RCC 7860 (cell line): ENCODE measurements at regions not wholly inside any gene's neighbourhood (a gene's known extent, or its start where the extent isn't known, plus 50 kb on each side); places are given as distances from the start of the nearest gene placed in this dataset.
"Not testable (repeated sequence)": the region's sequence is repeated elsewhere in the genome, so short reads cannot be mapped to it uniquely, and the experiment has no call there.

Experiments used
- DNase-seq: peaks from one replicate; pipeline ENCODE4 v3.0.0-alpha.2; 2015; ENCODE audit warnings: low spot score
- FAIRE-seq: peaks from 2 replicates; lab custom pipeline; 2012; peaks lifted over from hg19 to GRCh38; lab: Jason Lieb, UNC

DNA sequence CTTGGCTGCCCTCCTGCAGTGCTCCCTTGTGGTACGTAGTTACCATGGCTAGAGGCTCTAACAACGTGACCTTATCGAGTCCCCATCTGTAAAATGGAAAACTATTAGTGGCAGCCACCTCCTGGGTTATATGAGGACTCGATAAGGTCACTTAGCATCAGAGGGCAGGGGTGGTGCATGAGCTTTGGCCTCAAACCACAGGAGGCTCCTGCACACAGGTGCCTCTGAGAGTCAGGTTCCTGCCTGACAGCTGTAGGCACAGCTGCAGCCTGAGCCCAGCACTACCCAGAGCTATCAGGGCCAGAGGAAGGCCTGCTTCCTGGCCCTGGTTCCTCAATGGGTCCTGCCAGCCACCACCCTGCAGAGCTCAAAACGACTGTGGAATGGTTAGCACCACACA is 57.2 kb upstream of the SEC14L1 start:
- FAIRE-seq (no peak), DNase-seq (no peak)

DNA sequence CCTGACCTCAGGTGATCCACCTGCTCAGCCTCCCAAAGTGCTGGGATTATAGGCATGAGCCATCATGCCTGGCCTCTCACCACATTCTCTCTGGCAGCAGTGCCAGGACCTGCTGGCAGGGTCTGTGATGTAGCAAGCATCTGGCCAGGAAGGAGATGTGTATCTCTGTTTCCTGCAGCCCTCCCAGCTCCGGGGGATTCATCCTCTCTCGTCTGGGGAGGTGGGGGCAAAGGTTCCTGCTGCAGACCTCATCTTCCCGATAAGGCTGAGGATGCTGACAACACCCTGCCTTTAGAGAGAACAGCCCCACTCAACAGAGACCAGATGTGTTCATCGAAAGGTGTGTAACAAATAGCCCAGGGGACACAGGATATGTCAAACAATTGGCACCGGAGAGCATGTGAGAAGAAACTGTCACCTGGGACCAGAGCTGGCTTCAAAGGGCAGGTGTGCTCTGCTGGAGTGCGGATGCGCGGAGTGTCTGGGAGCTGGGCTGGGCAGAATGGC is 54.8 kb upstream of the SEC14L1 start:
- DNase-seq (no peak), FAIRE-seq (no peak)

DNA sequence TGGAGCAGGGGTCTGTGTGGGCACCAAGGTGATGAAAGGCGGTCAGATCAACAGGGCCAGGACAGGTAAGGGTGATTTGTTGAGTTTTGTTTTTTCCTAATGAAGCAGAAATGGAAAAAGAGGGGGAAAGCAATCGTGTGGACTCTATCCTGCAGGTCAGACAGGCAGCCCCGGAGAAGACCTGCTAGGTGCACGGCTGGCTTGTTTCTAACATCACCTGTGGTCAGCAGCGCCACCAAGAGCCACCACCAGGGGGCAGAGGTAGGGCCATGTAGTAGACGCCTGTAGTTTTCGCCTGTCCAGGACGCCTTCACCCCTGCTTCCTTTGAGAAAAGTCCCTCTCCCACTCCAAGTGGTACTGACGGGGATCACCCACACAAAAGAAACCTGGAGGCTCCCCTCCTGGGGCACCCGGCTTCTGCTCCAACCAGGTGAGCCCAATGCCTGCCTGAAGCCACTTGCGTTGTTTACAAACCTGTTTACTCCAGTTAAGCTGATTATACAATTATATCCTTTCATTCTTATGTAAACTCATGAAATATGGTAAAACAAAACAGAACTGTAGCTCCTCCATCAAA is 54.2 kb upstream of the SEC14L1 start:
- DNase-seq: peak; percentile 67
- no peak for FAIRE-seq

DNA sequence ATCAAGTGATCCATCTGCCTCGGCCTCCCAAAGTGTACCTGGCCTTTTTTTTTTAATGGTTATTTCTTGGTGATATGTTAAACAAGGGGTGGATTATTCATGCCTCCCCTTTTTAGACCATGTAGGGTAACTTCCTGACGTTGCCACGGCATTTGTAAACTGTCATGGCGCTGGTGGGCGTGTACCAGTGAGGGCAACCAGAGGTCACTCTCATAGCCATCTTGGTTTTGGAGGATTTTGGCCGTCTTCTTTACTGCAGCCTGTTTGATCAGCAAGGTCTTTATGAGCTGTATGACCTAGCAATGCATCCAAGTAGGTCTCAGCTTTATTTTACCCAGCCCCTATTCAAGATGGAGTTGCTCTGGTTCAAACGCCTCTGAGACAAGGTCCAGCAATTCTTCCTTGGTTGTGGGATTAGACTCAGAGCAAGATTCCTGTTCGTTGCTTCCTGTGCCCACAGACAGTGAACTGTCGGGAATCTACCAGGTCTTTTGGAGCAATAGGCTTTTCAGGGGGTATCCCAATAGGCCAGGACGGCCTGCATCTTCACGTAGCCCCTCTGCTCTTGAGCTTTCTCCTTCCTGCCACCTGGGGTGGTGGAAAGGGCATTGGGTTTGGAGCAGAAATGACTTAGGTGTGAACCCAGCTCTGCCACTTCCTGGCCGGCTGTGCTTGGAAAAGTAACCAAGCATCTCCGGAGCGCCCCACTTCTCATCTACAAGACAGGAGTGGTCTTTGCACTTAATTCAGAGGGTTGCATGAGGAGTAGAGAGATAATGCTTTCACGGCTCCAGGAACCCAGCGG is 52.9 kb upstream of the SEC14L1 start:
- DNase-seq: no peak
- no peak for FAIRE-seq

DNA sequence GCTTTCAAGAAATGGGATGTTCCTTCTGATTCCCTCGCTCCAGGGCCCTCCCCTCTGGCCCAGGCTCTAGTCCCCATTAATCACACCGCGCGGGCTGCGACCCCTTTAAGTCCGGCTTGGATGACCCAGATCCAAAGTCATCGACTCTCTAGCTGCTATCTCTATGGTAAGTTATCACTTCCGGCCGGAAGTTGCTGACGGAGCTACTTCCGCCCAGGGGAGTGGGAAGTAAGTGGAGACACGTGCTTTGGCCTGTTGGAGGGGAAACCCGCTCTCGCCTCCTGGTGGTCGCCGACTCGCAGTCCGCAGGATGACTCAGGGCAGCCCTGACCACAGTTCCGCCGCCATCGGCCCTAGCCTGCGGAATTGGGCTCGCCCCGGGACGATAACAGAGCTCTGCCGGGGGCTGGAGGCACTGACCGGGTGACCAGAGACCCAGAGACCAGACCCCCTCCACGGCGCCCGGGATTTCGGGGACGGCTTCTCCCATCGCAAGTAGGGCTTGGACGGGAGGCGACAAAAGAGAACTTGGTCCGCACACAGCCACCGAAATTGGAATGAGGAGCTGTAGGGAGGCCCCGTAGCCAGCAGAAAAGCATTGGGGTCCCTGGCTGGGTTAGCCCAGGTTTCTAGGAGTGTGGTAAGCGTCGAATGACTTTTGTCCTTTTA is 52.2 kb upstream of the SEC14L1 start:
- FAIRE-seq (peak; percentile 45), DNase-seq (peak; percentile 96)

DNA sequence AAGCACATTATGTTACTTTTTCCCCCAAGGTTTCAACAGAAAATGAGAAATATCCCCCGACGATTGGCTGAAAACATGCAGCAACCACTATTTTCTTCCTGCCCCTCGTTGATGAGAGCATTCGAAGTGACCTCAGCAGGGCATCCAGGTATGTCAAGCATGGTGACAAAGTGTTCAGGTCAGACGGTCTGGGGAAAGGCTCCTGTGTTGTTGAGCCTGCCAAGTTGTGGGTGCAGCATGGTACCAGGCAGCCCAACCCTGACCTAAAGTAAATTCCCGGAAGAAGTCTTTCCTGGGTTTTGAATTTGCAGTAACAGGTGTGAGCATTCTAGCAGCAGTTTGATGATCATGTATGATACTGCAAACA is 51.7 kb upstream of the SEC14L1 start:
- DNase-seq (peak; percentile 31), FAIRE-seq (no peak)

DNA sequence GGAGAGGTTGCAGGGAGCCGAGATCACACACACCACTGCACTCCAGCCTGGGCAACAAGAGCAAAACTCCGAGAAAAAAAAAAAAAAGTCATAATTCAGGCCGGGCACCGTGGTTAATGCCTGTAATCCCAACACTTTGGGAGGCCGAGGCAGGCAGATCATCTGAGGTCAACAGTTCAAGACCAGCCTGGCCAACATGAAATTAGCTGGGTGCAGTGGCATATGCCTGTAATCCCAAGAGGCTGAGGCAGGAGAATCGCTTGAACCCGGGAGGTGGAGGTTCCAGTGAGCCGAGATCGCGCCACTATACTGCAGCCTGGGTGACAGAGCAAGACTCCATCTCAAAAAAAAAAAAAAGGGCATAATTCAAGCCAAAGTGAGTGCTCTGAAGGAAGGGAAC is 50.8 kb upstream of the SEC14L1 start:
- not testable (repeated sequence) for FAIRE-seq, DNase-seq

DNA sequence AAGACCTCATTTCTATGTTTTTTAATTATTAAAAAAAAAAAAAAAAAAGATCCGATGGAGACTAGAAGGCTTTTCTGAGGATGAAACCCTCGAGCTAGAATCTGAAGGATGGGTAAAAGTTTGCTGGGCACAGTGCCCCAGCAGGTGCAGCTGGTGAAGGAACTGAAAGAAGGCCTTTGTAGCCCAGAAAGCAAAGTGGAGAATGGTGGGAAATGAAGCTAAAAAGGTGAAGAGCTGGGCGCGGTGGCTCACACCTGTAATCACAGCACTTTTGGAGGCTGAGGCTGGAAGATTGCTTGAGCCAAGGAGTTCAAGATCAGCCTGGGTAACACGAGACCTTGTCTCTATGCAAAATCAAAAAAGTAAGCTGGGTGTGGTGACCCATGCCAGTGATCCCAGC is 50.3 kb upstream of the SEC14L1 start:
- no peak for FAIRE-seq
- DNase-seq: no peak
